ENCODE measurements at regions not wholly inside any gene's neighbourhood (a gene's known extent, or its start where the extent isn't known, plus 50 kb on each side); places are given as distances from the start of the nearest gene placed in this dataset.

- TF ChIP-seq BCL11A (IDR thresholded peaks at IDR 0.05; ENCODE audit: low read depth in 2 of 2, low read length in 2 of 2) (no peak), NANOG (IDR thresholded peaks at IDR 0.05; ENCODE audit: insufficient read depth, low read depth, low read length, poor library complexity, severe bottlenecking) (no peak), SP1 (IDR thresholded peaks at IDR 0.05; ENCODE audit: low read depth, low read length) (no peak), SUZ12 (IDR thresholded peaks at IDR 0.05; ENCODE audit: low read length) (no peak), POLR2AphosphoS5 (IDR thresholded peaks at IDR 0.05; ENCODE audit: low read depth, low read length) (no peak), RAD21 (IDR thresholded peaks at IDR 0.05 in 1 of 2, conservative IDR thresholded peaks at IDR 0.05 in 1 of 2; ENCODE audit: low read depth in 2 of 2, low read length in 2 of 2) (no peak), GABPA (IDR thresholded peaks at IDR 0.05; ENCODE audit: borderline replicate concordance, insufficient read depth, low read length) (no peak), EGR1 (IDR thresholded peaks at IDR 0.05; ENCODE audit: borderline replicate concordance, low read depth, low read length) (no peak)
Observed at GRCh38 chr11:31995525-31996094, 95.3 kb upstream of the RCN1 start (continued).

All from H1 (cell line).